GM13977 (cell line): ENCODE measurements at regions not wholly inside any gene's neighbourhood (a gene's known extent, or its start where the extent isn't known, plus 50 kb on each side); places are given as distances from the start of the nearest gene placed in this dataset.
A peak's percentile ranks its signal among the peaks of the same experiment; 100 is the strongest.
"Not testable (repeated sequence)": the region's sequence is repeated elsewhere in the genome, so short reads cannot be mapped to it uniquely, and the experiment has no call there.

ENCODE experiments used
- DNase-seq: peaks from one replicate; pipeline ENCODE4 v3.0.0; 2012; ENCODE audit warnings: low spot score
- in situ Hi-C: fragments of 300-500 bp; cut with MboI; formaldehyde crosslinking; loops from one replicate; pipeline ENCODE4 v1.12.0; 2022; ENCODE audit warnings: low sequenced_read_pairs, low pct_unique_long_range_greater_than_20kb, mixed read lengths, inconsistent platforms; ENCODE audit not compliant: unreplicated experiment
- TF ChIP-seq, protein P1 (sequence below): IDR thresholded peaks from 2 replicates; pipeline ENCODE4 v1.5.1; 2012; ENCODE audit warnings: mild to moderate bottlenecking, control low read depth; ENCODE audit not compliant: insufficient read depth; ENCODE audit errors: extremely low read depth, missing control alignments

DNA sequence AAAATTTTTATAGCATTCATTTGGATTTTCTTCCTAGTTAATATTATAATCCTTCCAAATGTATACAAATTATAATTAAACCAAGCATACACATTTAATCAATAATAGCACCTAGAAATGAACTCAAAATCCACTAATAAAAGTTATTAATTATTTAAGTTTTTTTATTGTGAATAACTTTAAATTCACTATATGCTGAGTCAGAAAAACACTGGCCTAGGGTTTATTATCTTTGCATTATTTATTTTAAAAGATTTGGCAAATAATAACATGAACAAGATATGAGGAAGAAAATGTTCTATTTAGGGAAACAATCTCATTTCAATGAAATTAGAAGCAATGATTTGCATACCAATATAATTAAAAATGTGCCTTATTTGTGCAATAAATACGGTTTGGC is 951.5 kb downstream of the KCNT2 start:
- in situ Hi-C loops, result no loop called here
- TF ChIP-seq, protein P1, sequence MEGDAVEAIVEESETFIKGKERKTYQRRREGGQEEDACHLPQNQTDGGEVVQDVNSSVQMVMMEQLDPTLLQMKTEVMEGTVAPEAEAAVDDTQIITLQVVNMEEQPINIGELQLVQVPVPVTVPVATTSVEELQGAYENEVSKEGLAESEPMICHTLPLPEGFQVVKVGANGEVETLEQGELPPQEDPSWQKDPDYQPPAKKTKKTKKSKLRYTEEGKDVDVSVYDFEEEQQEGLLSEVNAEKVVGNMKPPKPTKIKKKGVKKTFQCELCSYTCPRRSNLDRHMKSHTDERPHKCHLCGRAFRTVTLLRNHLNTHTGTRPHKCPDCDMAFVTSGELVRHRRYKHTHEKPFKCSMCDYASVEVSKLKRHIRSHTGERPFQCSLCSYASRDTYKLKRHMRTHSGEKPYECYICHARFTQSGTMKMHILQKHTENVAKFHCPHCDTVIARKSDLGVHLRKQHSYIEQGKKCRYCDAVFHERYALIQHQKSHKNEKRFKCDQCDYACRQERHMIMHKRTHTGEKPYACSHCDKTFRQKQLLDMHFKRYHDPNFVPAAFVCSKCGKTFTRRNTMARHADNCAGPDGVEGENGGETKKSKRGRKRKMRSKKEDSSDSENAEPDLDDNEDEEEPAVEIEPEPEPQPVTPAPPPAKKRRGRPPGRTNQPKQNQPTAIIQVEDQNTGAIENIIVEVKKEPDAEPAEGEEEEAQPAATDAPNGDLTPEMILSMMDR, result no peak

GRCh38 chr1:195648875-195649274 is 959.4 kb downstream of the KCNT2 start:
- in situ Hi-C loops, DNase-seq: not testable (repeated sequence)

More for the DNA sequence above, 951.5 kb downstream of the KCNT2 start:
- DNase-seq, result no peak

GRCh38 chr1:195637539-195637938 is 970.7 kb downstream of the KCNT2 start:
- TF ChIP-seq, protein P1, result no peak
- no peak for DNase-seq
- in situ Hi-C loops, result no loop called here

DNA sequence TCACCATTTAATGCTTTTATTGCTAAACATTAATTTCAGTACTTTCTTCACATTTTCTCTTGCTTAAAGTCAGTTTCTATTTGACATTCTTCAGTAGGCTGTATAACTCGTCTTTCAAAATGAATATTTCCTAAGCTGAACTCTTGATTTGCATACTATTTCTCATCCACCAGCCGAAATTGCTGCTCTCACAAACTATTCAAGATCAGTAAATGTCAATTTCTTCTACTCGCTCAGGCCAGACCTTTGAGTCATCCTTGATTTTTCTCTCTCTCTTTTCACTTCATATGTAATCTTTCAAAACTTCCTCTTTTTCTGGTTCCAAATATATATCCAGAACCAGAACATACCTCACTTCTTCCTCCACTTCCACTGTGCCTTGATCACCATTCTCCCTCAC is 990.0 kb downstream of the KCNT2 start:
- TF ChIP-seq, protein P1, result no peak
- peak; percentile 2 for DNase-seq
- in situ Hi-C loops, result no loop called here

DNA sequence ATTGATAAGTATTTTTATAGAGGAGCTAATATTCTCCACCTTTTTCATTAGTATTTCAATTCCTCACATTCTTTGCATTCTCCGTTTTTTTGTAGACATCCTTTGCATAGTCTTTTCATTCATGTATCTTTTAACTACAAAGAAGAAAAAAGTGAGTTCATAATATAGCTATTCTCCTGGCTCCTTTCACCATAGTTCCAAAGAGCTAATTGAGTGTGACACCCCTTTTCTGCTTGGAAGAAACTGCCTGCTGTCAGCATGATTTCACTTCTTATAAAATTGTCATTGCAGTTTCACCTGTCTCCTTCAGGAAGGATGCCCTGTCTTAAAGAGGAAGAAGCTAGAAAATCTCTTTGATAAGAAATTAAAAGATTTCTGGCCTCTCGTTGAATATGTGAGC is 991.1 kb downstream of the KCNT2 start:
- in situ Hi-C loops, result no loop called here
- TF ChIP-seq, protein P1, result no peak
- no peak for DNase-seq

GRCh38 chr1:195608883-195609282 is 999.4 kb downstream of the KCNT2 start:
- no peak for DNase-seq
- in situ Hi-C loops, result no loop called here
- TF ChIP-seq, protein P1, result no peak

GRCh38 chr1:195606483-195606882 is 1001.8 kb downstream of the KCNT2 start:
- in situ Hi-C loops, result no loop called here
- no peak for DNase-seq
- TF ChIP-seq, protein P1, result no peak
